GM12891 (cell line): ENCODE measurements at regions not wholly inside any gene's neighbourhood (a gene's known extent, or its start where the extent isn't known, plus 50 kb on each side); places are given as distances from the start of the nearest gene placed in this dataset.

ENCODE experiments used
- DNase-seq: peaks from one replicate; pipeline ENCODE4 v3.0.0; 2011; ENCODE audit warnings: low spot score; ENCODE audit not compliant: insufficient read length
- FAIRE-seq: peaks from 2 replicates; lab custom pipeline; 2011; peaks lifted over from hg19 to GRCh38; lab: Jason Lieb, UNC
- PAX5 ChIP-seq: IDR thresholded peaks from 2 replicates; pipeline ENCODE4 v1.6.1; 2011; ENCODE audit warnings: low read length, moderate library complexity, mild to moderate bottlenecking; ENCODE audit not compliant: insufficient read depth, severe bottlenecking
- POLR2A ChIP-seq: IDR thresholded peaks from 2 replicates; pipeline ENCODE4 v1.6.1; 2011; ENCODE audit warnings: low read depth, low read length, control low read depth
- POLR2AphosphoS5 ChIP-seq: IDR thresholded peaks from 2 replicates; pipeline ENCODE4 v1.6.1; 2011; ENCODE audit warnings: low read depth, low read length, control low read depth
- POU2F2 ChIP-seq: IDR thresholded peaks from 2 replicates; pipeline ENCODE4 v1.6.1; 2011; ENCODE audit warnings: low read depth, mild to moderate bottlenecking, control low read depth, low read length, moderate library complexity
- SPI1 ChIP-seq: IDR thresholded peaks from 2 replicates; pipeline ENCODE4 v1.6.1; 2011; ENCODE audit warnings: low read depth, low read length, control low read depth
- TAF1 ChIP-seq: IDR thresholded peaks from 2 replicates; pipeline ENCODE4 v1.6.1; 2011; ENCODE audit warnings: low read depth, low read length, control low read depth

GRCh38 chr2:5410991-5411700, 281.0 kb upstream of the SOX11 start:
- FAIRE-seq (no peak), DNase-seq (no peak)
- TF ChIP-seq SPI1, result no peak
- TF ChIP-seq TAF1, result no peak
- TF ChIP-seq POLR2A, result no peak
- TF ChIP-seq POLR2AphosphoS5, result no peak

GRCh38 chr2:5412001-5412400, 280.2 kb upstream of the SOX11 start:
- TF ChIP-seq POLR2A (no peak), TAF1 (no peak), POLR2AphosphoS5 (no peak), SPI1 (no peak), PAX5 (no peak)
- DNase-seq, result no peak
- no peak for FAIRE-seq

- FAIRE-seq, result no peak
- DNase-seq, result no peak
- TF ChIP-seq SPI1 (no peak), POLR2A (no peak), PAX5 (no peak), POLR2AphosphoS5 (no peak), POU2F2 (no peak), TAF1 (no peak)
Observed at GRCh38 chr2:5433855-5434254, 258.3 kb upstream of the SOX11 start.

- FAIRE-seq (no peak), DNase-seq (no peak)
- TF ChIP-seq PAX5 (no peak), POLR2AphosphoS5 (no peak), POLR2A (no peak), SPI1 (no peak), TAF1 (no peak), POU2F2 (no peak)
Observed at GRCh38 chr2:5437375-5437774, 254.8 kb upstream of the SOX11 start.

- DNase-seq (no peak), FAIRE-seq (no peak)
- TF ChIP-seq POU2F2, result no peak
- TF ChIP-seq POLR2A, result no peak
- no peak for TF ChIP-seq PAX5
- no peak for TF ChIP-seq POLR2AphosphoS5
- TF ChIP-seq TAF1, result no peak
- no peak for TF ChIP-seq SPI1
Observed at GRCh38 chr2:5440174-5440573, 252.0 kb upstream of the SOX11 start.

- DNase-seq (no peak), FAIRE-seq (no peak)
- TF ChIP-seq POU2F2 (no peak), POLR2AphosphoS5 (no peak), SPI1 (no peak), POLR2A (no peak), PAX5 (no peak), TAF1 (no peak)
Observed at GRCh38 chr2:5442736-5443135, 249.4 kb upstream of the SOX11 start.

- TF ChIP-seq SPI1, result no peak
- TF ChIP-seq POLR2A, result no peak
- no peak for TF ChIP-seq PAX5
- no peak for TF ChIP-seq POLR2AphosphoS5
- TF ChIP-seq POU2F2, result no peak
- TF ChIP-seq TAF1, result no peak
- FAIRE-seq (no peak), DNase-seq (no peak)
Observed at GRCh38 chr2:5444168-5444567, 248.0 kb upstream of the SOX11 start.

- TF ChIP-seq POLR2AphosphoS5 (no peak), POU2F2 (no peak), SPI1 (no peak), PAX5 (no peak), TAF1 (no peak), POLR2A (no peak)
- DNase-seq (no peak), FAIRE-seq (no peak)
Observed at GRCh38 chr2:5444854-5445253, 247.3 kb upstream of the SOX11 start.

GRCh38 chr2:5449867-5450266, 242.3 kb upstream of the SOX11 start:
- TF ChIP-seq PAX5, result no peak
- TF ChIP-seq POU2F2, result no peak
- no peak for TF ChIP-seq TAF1
- no peak for TF ChIP-seq POLR2AphosphoS5
- TF ChIP-seq SPI1, result no peak
- no peak for TF ChIP-seq POLR2A
- no peak for FAIRE-seq
- DNase-seq, result no peak
